ENCODE measurements at regions not wholly inside any gene's neighbourhood (a gene's known extent, or its start where the extent isn't known, plus 50 kb on each side); places are given as distances from the start of the nearest gene placed in this dataset.

GRCh38 chr1:191490303-191490702 lies 668.0 kb upstream of the RGS18 start:
- H3K27me3 ChIP-seq (ENCODE audit: control insufficient read depth, extremely low read depth, insufficient read depth, low read length), result no peaks in the 10 kb centered on the region
- H3K9ac ChIP-seq (ENCODE audit: control insufficient read depth, extremely low read depth, insufficient read depth, low read length), result no peak overlapping the region
- no peaks in the 10 kb centered on the region for H3K9me3 ChIP-seq (ENCODE audit: control insufficient read depth, low read depth, low read length)
- H3K79me2 ChIP-seq (ENCODE audit: control insufficient read depth, insufficient read depth, low read length), result no peaks in the 10 kb centered on the region
- DNase-seq (ENCODE audit: low read depth, low spot score), result no peak
- no peak overlapping the region for H3K4me3 ChIP-seq (ENCODE audit: control insufficient read depth in 2 of 3, extremely low read depth in 1 of 3, insufficient read depth in 2 of 3, low read depth in 1 of 3, low read length in 3 of 3)
- no peak for FAIRE-seq
- no peaks in the 10 kb centered on the region for H3K4me1 ChIP-seq (ENCODE audit: control insufficient read depth, extremely low read depth, insufficient read depth, low read length)
- H3K4me2 ChIP-seq (ENCODE audit: control insufficient read depth, extremely low read depth, insufficient read depth, low read depth, low read length), result no peak overlapping the region
- TF ChIP-seq CTCF (optimal IDR thresholded peaks at IDR 0.05 in 1 of 3, IDR thresholded peaks at IDR 0.05 in 1 of 3, conservative IDR thresholded peaks at IDR 0.05 in 1 of 3; ENCODE audit: extremely low read depth in 1 of 3, insufficient read depth in 2 of 3, low read length in 3 of 3), result no peak
- no peak for TF ChIP-seq EZH2 (IDR thresholded peaks at IDR 0.05; ENCODE audit: low read length)
- no peak overlapping the region for H3K27ac ChIP-seq (ENCODE audit: control insufficient read depth, insufficient read depth, low read length)
- H2AFZ ChIP-seq (ENCODE audit: control insufficient read depth, low read length), result no peak overlapping the region
- no peaks in the 10 kb centered on the region for H3K36me3 ChIP-seq (ENCODE audit: control insufficient read depth in 2 of 2, extremely low read depth in 1 of 2, insufficient read depth in 2 of 2, low read length in 2 of 2)
- H4K20me1 ChIP-seq (ENCODE audit: control insufficient read depth, extremely low read depth, insufficient read depth, low read length), result no peaks in the 10 kb centered on the region
- dilution Hi-C loops (cut with MboI; ENCODE audit: extremely low pct_ligation_motif_present, low sequenced_read_pairs), result no loop called here
- no peaks in the 10 kb centered on the region for H3K9me1 ChIP-seq (ENCODE audit: control insufficient read depth, extremely low read depth, insufficient read depth, low read length)

- H3K9me3 ChIP-seq (ENCODE audit: control insufficient read depth, low read depth, low read length), result no peaks in the 10 kb centered on the region
- no peak overlapping the region for H2AFZ ChIP-seq (ENCODE audit: control insufficient read depth, low read length)
- no peaks in the 10 kb centered on the region for H4K20me1 ChIP-seq (ENCODE audit: control insufficient read depth, extremely low read depth, insufficient read depth, low read length)
- no peak for TF ChIP-seq CTCF (optimal IDR thresholded peaks at IDR 0.05 in 1 of 3, IDR thresholded peaks at IDR 0.05 in 1 of 3, conservative IDR thresholded peaks at IDR 0.05 in 1 of 3; ENCODE audit: extremely low read depth in 1 of 3, insufficient read depth in 2 of 3, low read length in 3 of 3)
- TF ChIP-seq EZH2 (IDR thresholded peaks at IDR 0.05; ENCODE audit: low read length), result no peak
- no peaks in the 10 kb centered on the region for H3K36me3 ChIP-seq (ENCODE audit: control insufficient read depth in 2 of 2, extremely low read depth in 1 of 2, insufficient read depth in 2 of 2, low read length in 2 of 2)
- dilution Hi-C loops (cut with MboI; ENCODE audit: extremely low pct_ligation_motif_present, low sequenced_read_pairs), result no loop called here
- H3K27me3 ChIP-seq (ENCODE audit: control insufficient read depth, extremely low read depth, insufficient read depth, low read length), result no peaks in the 10 kb centered on the region
- H3K9ac ChIP-seq (ENCODE audit: control insufficient read depth, extremely low read depth, insufficient read depth, low read length), result no peak overlapping the region
- no peak for DNase-seq (ENCODE audit: low read depth, low spot score)
- no peak for FAIRE-seq
- no peak overlapping the region for H3K4me2 ChIP-seq (ENCODE audit: control insufficient read depth, extremely low read depth, insufficient read depth, low read depth, low read length)
- H3K4me1 ChIP-seq (ENCODE audit: control insufficient read depth, extremely low read depth, insufficient read depth, low read length), result no peaks in the 10 kb centered on the region
- H3K4me3 ChIP-seq (ENCODE audit: control insufficient read depth in 2 of 3, extremely low read depth in 1 of 3, insufficient read depth in 2 of 3, low read depth in 1 of 3, low read length in 3 of 3), result no peak overlapping the region
- H3K27ac ChIP-seq (ENCODE audit: control insufficient read depth, insufficient read depth, low read length), result no peak overlapping the region
- H3K79me2 ChIP-seq (ENCODE audit: control insufficient read depth, insufficient read depth, low read length), result no peaks in the 10 kb centered on the region
- no peaks in the 10 kb centered on the region for H3K9me1 ChIP-seq (ENCODE audit: control insufficient read depth, extremely low read depth, insufficient read depth, low read length)
Observed at GRCh38 chr1:191495040-191495439, 663.2 kb upstream of the RGS18 start.

All from keratinocyte (primary cell).